ENCODE measurements at regions not wholly inside any gene's neighbourhood (a gene's known extent, or its start where the extent isn't known, plus 50 kb on each side); places are given as distances from the start of the nearest gene placed in this dataset.

- TF ChIP-seq POLR2AphosphoS2 (conservative IDR thresholded peaks at IDR 0.05; ENCODE audit: low read length) (no peak), POLR2A (IDR thresholded peaks at IDR 0.05; ENCODE audit: low read length) (no peak), CEBPB (IDR thresholded peaks at IDR 0.05) (no peak), CTCF (IDR thresholded peaks at IDR 0.05) (no peak), TP53 (CRISPR knock-in tag; IDR thresholded peaks at IDR 0.05) (no peak), HMGXB4 (CRISPR knock-in tag; IDR thresholded peaks at IDR 0.05; ENCODE audit: borderline replicate concordance) (no peak), BCL3 (IDR thresholded peaks at IDR 0.05) (no peak), RNF2 (IDR thresholded peaks at IDR 0.05; ENCODE audit: borderline replicate concordance, low read depth) (no peak), EP300 (IDR thresholded peaks at IDR 0.05) (no peak)
Measured at GRCh38 chrX:122626871-122627270, 557.2 kb upstream of the GRIA3 start.
